Activated CD4-positive, alpha-beta T cell treated with anti-CD3 and anti-CD28 coated beads for 1 hour (primary cell): ENCODE measurements at regions not wholly inside any gene's neighbourhood (a gene's known extent, or its start where the extent isn't known, plus 50 kb on each side); places are given as distances from the start of the nearest gene placed in this dataset.

Experiments used
- DNase-seq: peaks from one replicate; pipeline ENCODE4 v3.0.0-alpha.2; 2020

DNA sequence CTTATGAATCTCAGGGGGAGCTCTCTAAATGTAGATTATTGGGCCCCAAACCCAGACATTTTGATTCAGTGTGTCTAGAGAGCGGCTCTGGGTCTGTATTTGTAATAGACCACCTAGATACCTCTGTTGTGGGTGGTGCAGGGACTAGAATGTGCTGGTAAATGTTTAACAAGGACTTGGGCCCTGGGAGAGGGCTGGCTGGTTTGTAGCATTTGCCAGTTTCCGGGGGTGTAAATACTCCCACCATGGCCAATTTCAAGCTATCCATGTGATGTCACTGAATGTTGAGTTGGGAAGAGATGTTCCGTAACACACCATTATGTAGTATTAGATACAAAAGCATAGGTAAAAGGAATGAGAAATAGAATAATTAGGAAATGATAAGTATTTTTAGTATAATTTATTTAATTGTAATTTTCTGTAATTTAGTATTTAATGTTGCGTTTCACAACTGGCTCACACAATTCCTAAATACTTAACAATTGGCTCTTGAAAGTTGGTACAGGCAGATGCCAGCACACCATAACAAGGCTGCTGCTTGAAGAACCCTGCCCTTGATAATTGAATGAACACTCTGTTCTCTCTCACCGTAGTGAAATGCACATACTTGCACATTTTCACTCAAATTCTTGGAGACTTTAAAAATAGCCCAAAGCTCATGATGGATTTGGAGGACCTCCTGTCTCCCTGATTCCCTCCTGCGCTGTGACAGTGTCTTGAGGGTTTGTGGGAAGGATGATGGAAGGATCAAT, 359.2 kb upstream of the PROK2 start:
- DNase-seq: no peak

GRCh38 chr3:72143322-72143721, 358.4 kb upstream of the PROK2 start:
- DNase-seq: no peak

DNA sequence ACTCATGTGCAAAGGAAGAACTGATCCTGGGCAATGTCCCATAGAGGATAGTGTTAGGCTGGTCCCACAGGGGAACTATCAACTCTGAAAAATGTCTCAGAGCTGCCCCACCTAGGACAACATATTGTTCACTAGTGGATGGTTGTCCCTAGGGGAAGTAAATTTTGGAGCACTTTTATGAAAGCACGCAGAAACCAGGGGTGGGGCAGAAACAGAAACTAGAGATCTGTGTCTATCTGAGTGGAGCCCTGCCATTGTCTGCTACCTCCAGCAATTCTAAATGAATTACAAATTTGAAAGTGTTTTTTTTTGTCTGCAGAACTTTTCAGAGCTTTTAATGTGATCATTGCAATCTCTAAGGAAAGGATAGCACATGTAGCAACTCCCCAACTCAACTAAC, 357.1 kb upstream of the PROK2 start:
- no peak for DNase-seq

DNA sequence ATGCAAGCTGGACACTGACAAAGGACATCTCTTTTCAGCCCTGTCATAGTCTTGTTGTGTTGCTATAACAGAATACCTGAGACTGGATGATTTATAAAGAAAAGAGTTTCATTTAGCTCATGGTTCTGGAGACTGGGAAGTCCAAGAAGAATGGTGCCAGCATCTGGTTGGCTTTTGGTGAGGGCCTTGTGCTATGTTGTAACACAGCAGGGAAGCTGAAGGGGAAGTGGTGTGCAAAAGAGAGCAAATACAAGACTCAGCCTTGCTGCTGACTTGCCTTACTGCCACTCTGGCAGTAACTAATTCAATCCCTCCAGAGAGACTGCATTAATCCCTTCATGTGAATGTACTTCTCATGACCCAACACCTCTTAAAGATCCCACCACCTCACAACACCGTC, 356.3 kb upstream of the PROK2 start:
- DNase-seq: no peak

- no peak for DNase-seq
Measured at GRCh38 chr3:72139316-72139715, 354.4 kb upstream of the PROK2 start.

- no peak for DNase-seq
Measured at GRCh38 chr3:72137865-72138861, 353.2 kb upstream of the PROK2 start.

- no peak for DNase-seq
Measured at GRCh38 chr3:72135636-72136035, 350.7 kb upstream of the PROK2 start.

GRCh38 chr3:72134989-72135451, 350.1 kb upstream of the PROK2 start:
- no peak for DNase-seq

- DNase-seq: no peak
Measured at GRCh38 chr3:72133329-72134011, 348.5 kb upstream of the PROK2 start.

GRCh38 chr3:72131899-72132298, 347.0 kb upstream of the PROK2 start:
- no peak for DNase-seq

GRCh38 chr3:72130565-72130964, 345.6 kb upstream of the PROK2 start:
- DNase-seq: no peak

DNA sequence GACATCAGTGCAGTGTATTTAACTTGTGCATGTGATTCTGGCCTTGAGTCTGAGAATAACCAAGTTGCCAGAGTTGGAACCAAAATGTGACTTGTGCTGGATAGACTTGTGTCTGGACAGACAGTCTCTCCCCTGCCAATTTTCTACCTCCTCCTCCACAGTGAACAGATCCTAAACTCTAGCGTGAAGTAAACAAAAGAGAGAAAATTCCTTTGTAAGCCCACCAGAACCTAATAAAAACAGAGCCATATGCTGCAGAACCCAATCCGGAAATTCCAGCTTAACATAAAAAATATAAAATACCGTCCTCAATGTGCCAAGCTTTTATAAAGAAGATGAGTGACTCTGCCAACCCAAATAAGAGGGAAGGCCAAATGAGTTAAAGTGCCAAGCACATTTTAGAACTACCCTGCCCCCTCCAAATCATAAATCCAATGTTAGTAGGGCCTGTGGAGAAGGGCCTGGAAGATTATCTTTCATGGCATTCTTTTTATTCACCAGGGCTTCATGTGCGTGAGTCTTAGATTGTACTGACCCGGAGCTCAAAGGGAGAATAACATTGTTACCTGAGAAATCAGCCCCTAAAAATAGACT, 344.6 kb upstream of the PROK2 start:
- no peak for DNase-seq

DNA sequence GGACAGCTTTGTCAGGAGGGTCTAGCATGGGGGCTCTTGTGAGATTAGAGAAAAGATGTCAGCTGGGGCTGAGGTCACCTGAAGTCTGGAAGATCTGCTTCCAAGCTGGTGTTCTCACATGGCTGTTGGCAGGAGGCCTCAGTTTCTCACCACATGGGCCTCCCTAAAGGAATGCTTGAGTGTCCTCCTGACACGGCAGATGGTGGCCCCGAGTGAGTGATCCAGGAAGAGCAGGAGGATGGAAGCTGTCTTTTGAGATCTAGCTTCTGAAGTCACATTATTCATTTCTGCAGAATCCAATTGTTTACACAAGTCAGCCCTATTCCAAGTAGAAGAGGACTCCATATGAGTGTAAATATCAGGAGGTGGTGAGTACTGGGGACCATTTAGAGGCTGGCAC, 344.0 kb upstream of the PROK2 start:
- no peak for DNase-seq

- no peak for DNase-seq
Measured at GRCh38 chr3:72127844-72128243, 342.9 kb upstream of the PROK2 start.

DNA sequence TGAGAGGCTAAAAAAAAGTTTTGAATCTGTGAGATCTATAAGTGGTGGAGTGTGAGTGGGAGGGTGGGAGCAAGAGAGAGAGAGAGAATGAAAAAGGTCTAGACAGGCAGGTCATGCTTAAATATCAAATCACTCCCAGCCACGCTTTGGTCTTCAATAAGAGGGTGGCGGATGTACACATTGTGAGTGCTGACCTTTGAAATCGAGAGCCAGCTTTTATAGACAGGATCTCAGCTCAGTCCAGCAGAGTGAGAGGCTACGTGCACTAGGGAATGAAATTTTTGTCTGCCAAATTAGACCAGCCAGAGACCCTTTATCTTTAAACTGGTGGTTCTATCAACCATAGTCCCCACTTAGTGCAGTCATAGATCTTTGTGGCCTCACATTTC, 342.3 kb upstream of the PROK2 start:
- DNase-seq: no peak

DNA sequence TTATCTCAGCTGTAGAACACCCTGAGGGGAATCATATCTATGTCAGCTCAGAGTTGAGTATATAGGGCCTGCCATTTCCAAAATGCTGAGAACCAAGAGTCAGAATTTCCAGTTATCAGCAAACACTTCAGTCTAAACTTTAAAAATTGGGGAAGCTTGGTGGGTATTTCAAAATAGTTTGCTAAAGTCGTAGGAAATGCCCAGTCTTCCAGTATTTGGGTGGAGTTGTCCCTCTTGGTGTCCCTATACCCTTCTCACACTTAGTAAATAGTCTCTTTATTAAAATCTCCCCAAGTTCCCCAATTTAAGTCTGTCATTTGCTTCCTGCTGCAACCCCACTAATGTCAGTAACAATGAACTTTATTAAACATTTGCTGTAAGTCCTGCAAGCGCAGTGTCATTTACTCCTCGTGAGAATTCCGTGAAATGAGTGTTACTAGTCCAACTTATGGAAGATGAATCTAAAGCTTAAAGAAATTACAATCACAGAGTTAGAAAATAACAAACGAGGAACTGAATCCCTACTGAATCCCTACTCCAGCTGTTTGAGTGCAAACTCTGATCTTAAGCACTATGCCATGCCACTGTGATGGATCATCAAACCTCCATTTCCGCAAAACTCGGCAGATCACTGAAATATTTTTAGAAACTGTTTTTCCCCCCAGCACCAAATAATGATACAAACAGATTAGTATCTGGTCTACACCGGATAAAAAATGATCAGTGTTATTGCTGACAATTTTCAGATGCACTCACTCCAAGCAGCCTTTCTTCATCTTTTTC, 341.7 kb upstream of the PROK2 start:
- DNase-seq: no peak

- DNase-seq: no peak
Measured at GRCh38 chr3:72123908-72124441, 339.0 kb upstream of the PROK2 start.

DNA sequence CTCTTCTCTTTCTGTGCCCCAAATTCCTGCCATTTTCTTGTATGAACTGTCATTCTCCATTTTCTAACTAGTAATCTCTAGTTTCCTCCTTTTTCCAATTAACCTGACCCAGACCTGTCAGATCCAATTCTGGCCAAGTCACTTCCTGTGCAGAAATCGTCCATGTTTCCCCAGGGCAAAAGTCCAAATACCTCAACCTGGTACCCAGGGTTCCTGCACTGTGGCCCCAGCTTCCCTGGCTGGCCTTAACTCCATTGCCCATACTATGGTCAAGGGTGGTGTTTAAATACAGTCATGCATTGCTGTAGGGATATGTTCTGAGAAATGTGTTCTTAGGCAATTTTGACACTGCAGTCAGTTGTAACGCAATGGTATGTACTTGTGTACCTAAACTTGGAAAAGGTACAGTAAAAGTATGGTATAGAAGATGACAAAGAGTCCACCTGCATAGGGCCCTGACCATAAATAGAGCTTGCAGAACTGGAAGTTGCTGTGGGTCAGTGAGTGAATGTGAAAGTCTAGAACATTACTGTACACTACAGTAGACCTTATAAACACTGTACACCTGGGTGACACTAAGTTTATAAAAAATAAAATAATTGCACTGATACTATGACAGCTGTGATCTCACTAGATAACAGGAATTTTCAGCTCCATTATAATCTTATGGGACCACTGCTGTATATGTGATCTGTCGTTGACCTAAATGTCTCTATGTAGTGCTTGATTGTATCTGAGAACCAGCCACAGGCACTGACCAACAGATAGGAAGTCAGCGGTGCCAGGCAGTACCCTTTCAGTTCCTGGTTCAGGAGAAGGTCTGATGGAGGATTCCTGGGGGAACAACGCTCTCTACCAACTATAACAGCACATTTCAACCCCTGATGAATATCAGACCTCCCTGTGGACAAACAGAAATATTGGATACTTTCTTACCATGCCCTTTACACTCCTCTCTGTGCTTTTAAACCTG, 336.1 kb upstream of the PROK2 start:
- no peak for DNase-seq

DNA sequence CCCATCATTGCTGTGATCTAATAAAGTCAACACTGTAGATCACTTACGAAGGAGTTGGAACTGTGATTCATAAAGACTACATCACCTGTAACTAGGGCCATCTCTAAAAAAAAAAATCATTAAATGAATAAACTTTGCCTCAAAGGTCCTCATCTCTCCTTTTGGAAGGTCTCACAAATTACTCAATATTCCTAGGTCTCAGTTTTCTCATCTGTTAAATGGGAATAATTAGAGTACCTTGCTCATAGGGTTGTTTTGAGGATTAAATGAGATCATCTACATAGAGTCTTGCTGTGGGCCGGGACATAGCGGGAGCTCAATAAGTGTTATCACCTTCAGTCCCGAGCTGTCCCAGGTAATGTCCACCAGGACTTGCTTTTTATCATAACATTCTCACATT, 335.1 kb upstream of the PROK2 start:
- no peak for DNase-seq

GRCh38 chr3:72118628-72119027, 333.7 kb upstream of the PROK2 start:
- DNase-seq: no peak

DNA sequence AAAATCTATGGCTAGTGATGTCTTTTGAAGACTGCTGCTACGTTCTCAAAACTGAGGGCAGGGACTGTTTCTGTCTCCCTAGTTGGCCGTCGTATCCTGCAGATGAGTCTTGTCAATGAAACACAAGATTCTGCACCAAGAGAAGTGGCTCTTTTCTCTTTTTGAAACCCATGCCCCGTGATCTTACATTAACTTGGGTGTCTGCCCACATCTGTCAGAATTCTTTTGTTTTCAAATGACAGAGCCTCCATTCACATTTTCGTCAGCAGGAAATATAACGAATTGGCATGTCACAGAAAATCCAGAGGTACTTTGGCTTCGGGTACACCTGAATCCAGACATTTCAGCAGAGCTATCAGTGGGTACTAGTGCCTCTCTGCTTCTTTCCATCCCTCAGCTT, 331.3 kb upstream of the PROK2 start:
- no peak for DNase-seq
